Kidney tubule cell (primary cell): ENCODE measurements at regions not wholly inside any gene's neighbourhood (a gene's known extent, or its start where the extent isn't known, plus 50 kb on each side); places are given as distances from the start of the nearest gene placed in this dataset.
A peak's percentile ranks its signal among the peaks of the same experiment; 100 is the strongest.

Experiments used
- DNase-seq: peaks from one replicate; pipeline ENCODE4 v3.0.0-alpha.2; 2018; ENCODE audit warnings: low spot score

GRCh38 chr2:37809931-37810570 is 115.0 kb upstream of the RMDN2 start:
- DNase-seq, result no peak

GRCh38 chr2:37812414-37812813 is 112.7 kb upstream of the RMDN2 start:
- no peak for DNase-seq

- DNase-seq, result no peak
Measured at GRCh38 chr2:37812941-37813730, 112.0 kb upstream of the RMDN2 start.

- no peak for DNase-seq
Measured at GRCh38 chr2:37816036-37816435, 109.1 kb upstream of the RMDN2 start.

- DNase-seq, result no peak
Measured at GRCh38 chr2:37816686-37817085, 108.4 kb upstream of the RMDN2 start.

- DNase-seq, result no peak
Measured at GRCh38 chr2:37819186-37819585, 105.9 kb upstream of the RMDN2 start.

- no peak for DNase-seq
Measured at GRCh38 chr2:37820471-37820986, 104.6 kb upstream of the RMDN2 start.

GRCh38 chr2:37825586-37825985 is 99.5 kb upstream of the RMDN2 start:
- no peak for DNase-seq

- no peak for DNase-seq
Measured at GRCh38 chr2:37826611-37827010, 98.5 kb upstream of the RMDN2 start.

- no peak for DNase-seq
Measured at GRCh38 chr2:37827455-37827854, 97.6 kb upstream of the RMDN2 start.

- DNase-seq, result peak; percentile 83
Measured at GRCh38 chr2:37827911-37828511, 97.1 kb upstream of the RMDN2 start.

GRCh38 chr2:37829202-37829601 is 95.9 kb upstream of the RMDN2 start:
- DNase-seq, result peak; percentile 87

- no peak for DNase-seq
Measured at GRCh38 chr2:37829616-37830395, 95.3 kb upstream of the RMDN2 start.

- DNase-seq, result no peak
Measured at GRCh38 chr2:37830636-37831035, 94.5 kb upstream of the RMDN2 start.

- DNase-seq, result no peak
Measured at GRCh38 chr2:37831081-37831780, 93.9 kb upstream of the RMDN2 start.

GRCh38 chr2:37832590-37833197 is 92.4 kb upstream of the RMDN2 start:
- DNase-seq, result peak; percentile 80

GRCh38 chr2:37833423-37833822 is 91.7 kb upstream of the RMDN2 start:
- DNase-seq, result no peak

- DNase-seq, result no peak
Measured at GRCh38 chr2:37836270-37836669, 88.8 kb upstream of the RMDN2 start.

- no peak for DNase-seq
Measured at GRCh38 chr2:37836711-37837110, 88.4 kb upstream of the RMDN2 start.

GRCh38 chr2:37837628-37838328 is 87.3 kb upstream of the RMDN2 start:
- DNase-seq, result no peak
